Panc1 (cell line): ENCODE measurements at regions not wholly inside any gene's neighbourhood (a gene's known extent, or its start where the extent isn't known, plus 50 kb on each side); places are given as distances from the start of the nearest gene placed in this dataset.
"Not testable (repeated sequence)": the region's sequence is repeated elsewhere in the genome, so short reads cannot be mapped to it uniquely, and the experiment has no call there.

Experiments used
- SIN3A ChIP-seq: IDR thresholded peaks from 2 replicates; pipeline ENCODE4 v1.6.1; 2012; ENCODE audit warnings: low read depth, mild to moderate bottlenecking, low read length, moderate library complexity, borderline replicate concordance; ENCODE audit not compliant: insufficient read depth
- TF ChIP-seq, protein P1 (sequence below): fragments of 450-650 bp; IDR thresholded peaks from 2 replicates; pipeline ENCODE4 v1.5.1; 2017; ENCODE audit warnings: mild to moderate bottlenecking

DNA sequence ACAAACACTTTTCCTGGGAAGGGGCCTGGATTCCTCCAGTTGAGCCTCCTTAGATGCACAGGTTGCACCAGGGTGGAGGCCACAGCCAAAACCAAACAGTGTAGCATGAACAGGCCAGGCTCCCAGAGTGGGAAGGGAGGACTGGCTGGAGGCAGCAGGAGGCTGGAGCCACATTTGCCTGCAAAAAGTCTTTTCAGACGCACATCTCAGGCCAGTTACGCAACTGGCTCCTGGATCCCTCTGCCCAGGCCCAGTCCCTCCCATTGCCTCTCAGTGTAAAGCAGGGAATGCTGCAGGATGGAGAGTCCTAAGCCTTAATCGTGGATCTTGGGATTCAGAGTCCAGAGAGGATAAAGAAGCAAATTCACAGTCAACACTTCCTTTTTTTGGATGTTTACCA is 305.1 kb upstream of the PLGLB1 start:
- TF ChIP-seq, protein P1, sequence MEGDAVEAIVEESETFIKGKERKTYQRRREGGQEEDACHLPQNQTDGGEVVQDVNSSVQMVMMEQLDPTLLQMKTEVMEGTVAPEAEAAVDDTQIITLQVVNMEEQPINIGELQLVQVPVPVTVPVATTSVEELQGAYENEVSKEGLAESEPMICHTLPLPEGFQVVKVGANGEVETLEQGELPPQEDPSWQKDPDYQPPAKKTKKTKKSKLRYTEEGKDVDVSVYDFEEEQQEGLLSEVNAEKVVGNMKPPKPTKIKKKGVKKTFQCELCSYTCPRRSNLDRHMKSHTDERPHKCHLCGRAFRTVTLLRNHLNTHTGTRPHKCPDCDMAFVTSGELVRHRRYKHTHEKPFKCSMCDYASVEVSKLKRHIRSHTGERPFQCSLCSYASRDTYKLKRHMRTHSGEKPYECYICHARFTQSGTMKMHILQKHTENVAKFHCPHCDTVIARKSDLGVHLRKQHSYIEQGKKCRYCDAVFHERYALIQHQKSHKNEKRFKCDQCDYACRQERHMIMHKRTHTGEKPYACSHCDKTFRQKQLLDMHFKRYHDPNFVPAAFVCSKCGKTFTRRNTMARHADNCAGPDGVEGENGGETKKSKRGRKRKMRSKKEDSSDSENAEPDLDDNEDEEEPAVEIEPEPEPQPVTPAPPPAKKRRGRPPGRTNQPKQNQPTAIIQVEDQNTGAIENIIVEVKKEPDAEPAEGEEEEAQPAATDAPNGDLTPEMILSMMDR = not testable (repeated sequence)
- not testable (repeated sequence) for TF ChIP-seq SIN3A
